Endothelial cell of umbilical vein (primary cell): ENCODE measurements at regions not wholly inside any gene's neighbourhood (a gene's known extent, or its start where the extent isn't known, plus 50 kb on each side); places are given as distances from the start of the nearest gene placed in this dataset.

Experiments
- EZH2 ChIP-seq: IDR thresholded peaks from 2 replicates; pipeline ENCODE4 v1.6.1; 2012; ENCODE audit warnings: borderline replicate concordance, low read depth, mild to moderate bottlenecking, moderate library complexity, low read length, inconsistent platforms; ENCODE audit not compliant: severe bottlenecking
- POLR2A ChIP-seq: IDR thresholded peaks from 2 replicates; pipeline ENCODE4 v1.6.1; 2012; ENCODE audit warnings: low read depth, mild to moderate bottlenecking, control low read depth, low read length
- TF ChIP-seq, protein P1 (sequence below), 2 donors: IDR thresholded peaks; 1 replicate in 1 of 2; 2 replicates in 1 of 2; pipeline ENCODE4 v1.5.1; 2011; ENCODE audit warnings: low read length in 2 of 2, mild to moderate bottlenecking in 2 of 2, moderate library complexity in 2 of 2, control low read depth in 1 of 2, inconsistent platforms in 1 of 2, low read depth in 1 of 2; ENCODE audit not compliant: insufficient read depth in 1 of 2; ENCODE audit errors: extremely low read depth in 1 of 2
- TF ChIP-seq, protein P2 (sequence below): IDR thresholded peaks from 2 replicates; pipeline ENCODE4 v1.6.1; 2011; ENCODE audit not compliant: insufficient read depth, insufficient read length

DNA sequence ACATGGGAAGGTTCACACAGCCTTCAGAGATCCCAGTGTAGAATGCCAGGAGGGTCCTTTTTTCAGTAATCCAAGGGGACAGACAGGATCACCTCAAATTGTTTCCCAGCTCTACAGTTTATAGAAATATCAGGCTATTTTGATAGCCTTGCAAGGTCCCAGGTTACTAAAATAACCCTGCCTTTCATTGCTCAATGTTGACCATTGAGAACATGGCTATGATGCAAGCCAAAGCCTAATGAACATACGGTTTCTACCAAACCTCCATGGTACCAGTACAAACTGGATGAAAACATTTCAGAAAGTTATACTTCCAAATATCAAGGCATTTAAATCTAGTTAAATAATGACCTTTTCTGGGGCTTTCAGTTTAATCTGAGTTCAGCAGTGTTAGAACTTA, 151.5 kb downstream of the PLS3 start:
- TF ChIP-seq, protein P1, sequence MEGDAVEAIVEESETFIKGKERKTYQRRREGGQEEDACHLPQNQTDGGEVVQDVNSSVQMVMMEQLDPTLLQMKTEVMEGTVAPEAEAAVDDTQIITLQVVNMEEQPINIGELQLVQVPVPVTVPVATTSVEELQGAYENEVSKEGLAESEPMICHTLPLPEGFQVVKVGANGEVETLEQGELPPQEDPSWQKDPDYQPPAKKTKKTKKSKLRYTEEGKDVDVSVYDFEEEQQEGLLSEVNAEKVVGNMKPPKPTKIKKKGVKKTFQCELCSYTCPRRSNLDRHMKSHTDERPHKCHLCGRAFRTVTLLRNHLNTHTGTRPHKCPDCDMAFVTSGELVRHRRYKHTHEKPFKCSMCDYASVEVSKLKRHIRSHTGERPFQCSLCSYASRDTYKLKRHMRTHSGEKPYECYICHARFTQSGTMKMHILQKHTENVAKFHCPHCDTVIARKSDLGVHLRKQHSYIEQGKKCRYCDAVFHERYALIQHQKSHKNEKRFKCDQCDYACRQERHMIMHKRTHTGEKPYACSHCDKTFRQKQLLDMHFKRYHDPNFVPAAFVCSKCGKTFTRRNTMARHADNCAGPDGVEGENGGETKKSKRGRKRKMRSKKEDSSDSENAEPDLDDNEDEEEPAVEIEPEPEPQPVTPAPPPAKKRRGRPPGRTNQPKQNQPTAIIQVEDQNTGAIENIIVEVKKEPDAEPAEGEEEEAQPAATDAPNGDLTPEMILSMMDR (IDR thresholded peaks at IDR 0.05; ENCODE audit: extremely low read depth in 1 of 2, insufficient read depth in 1 of 2, low read depth in 1 of 2, low read length in 2 of 2): no peak
- no peak for TF ChIP-seq POLR2A
- TF ChIP-seq, protein P2, sequence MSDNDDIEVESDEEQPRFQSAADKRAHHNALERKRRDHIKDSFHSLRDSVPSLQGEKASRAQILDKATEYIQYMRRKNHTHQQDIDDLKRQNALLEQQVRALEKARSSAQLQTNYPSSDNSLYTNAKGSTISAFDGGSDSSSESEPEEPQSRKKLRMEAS: no peak
- no peak for TF ChIP-seq EZH2
